HG03108 (cell line): ENCODE measurements at regions not wholly inside any gene's neighbourhood (a gene's known extent, or its start where the extent isn't known, plus 50 kb on each side); places are given as distances from the start of the nearest gene placed in this dataset.

Experiments used
- ATAC-seq: cut with Tn5 transposase; IDR thresholded peaks from one replicate; pipeline ENCODE4 v1.9.1; 2021; ENCODE audit warnings: moderate library complexity; ENCODE audit not compliant: unreplicated experiment

DNA sequence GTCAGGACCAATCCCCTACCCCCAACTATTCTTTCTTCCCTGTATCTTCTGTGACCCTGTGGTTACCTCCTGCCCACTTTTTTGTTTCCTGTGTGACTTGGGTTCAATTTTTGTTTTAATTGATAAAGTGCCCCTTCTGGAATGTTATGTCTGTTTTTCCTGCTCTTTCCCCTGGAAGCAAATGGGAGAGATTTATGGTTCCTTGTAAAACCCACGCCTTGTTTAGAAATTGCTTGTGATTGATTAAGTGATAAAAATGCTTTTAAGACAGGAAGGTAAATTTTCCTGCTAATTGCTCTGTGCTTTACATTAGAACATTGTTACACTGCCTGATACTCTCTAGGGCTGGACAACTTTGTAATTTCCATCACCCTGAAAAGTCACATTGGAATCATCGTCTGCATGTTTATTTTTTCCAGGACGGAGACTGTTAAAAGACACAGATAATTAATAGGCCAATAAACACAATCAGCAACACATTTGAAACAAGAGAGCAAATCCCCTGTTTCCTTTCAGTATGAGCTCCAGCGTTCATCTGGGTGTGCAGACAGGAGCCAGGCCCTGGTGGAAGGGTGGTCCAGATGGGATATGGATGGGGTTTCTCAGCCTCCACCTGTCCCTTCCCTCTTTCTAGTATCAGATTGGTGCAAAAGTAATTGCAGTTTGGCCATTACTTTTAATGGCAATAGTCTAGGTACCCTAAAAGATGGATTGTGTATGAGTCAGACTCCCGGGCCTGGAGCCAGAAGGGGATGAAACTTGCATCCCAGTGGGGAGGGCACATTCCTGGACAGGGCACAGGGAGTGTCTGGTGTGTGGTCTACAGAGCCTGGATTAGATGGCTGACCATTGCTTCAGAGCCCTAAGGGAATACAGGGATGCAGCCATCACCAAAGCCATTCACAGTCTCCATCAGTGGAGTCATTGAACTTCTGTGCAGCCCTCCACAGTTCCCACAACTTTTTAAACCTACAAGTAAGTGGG, 58.1 kb upstream of the AGBL1 start:
- no peak for ATAC-seq

- ATAC-seq, result no peak
Observed at GRCh38 chr15:86028961-86029360, 50.7 kb upstream of the AGBL1 start.
